H1 (cell line): ENCODE measurements at regions not wholly inside any gene's neighbourhood (a gene's known extent, or its start where the extent isn't known, plus 50 kb on each side); places are given as distances from the start of the nearest gene placed in this dataset.

Experiments used
- CTCF ChIA-PET: fragments of 300-600 bp; sonication (Branson Sonifier 250); formaldehyde crosslinking; loops from one replicate; lab custom pipeline; 2021; ENCODE audit not compliant: partially characterized antibody; lab: Charles Lee
- POLR2A ChIA-PET: fragments of 300-600 bp; sonication (Branson Sonifier 250); formaldehyde crosslinking; loops from one replicate; lab custom pipeline; 2021; ENCODE audit warnings: inconsistent platforms; ENCODE audit not compliant: partially characterized antibody; lab: Charles Lee
- DNase-seq, 2 experiments: peaks; one replicate each; pipeline versions ENCODE4 v3.0.0 to v3.0.0-alpha.2; 2010 to 2022; ENCODE audit warnings: low spot score in 2 of 2, low read depth in 1 of 2, mixed read lengths in 1 of 2
- FAIRE-seq: peaks from 2 replicates; lab custom pipeline; 2011; peaks lifted over from hg19 to GRCh38; lab: Jason Lieb, UNC
- H2AFZ ChIP-seq: 2 replicates; pipeline ENCODE4 v1.8.1; 2012; ENCODE audit warnings: low read length, inconsistent platforms
- H2AK5ac ChIP-seq: 2 replicates; pipeline ENCODE4 v1.6.1; 2013; ENCODE audit warnings: low read depth, low read length
- H2BK120ac ChIP-seq: replicated peaks from 2 replicates; pipeline ENCODE3; 2013; ENCODE audit warnings: low read depth, low read length, inconsistent platforms
- H2BK12ac ChIP-seq: 2 replicates; pipeline ENCODE4 v1.6.1; 2013; ENCODE audit warnings: low read depth, low read length
- H2BK15ac ChIP-seq: 2 replicates; pipeline ENCODE4 v1.6.1; 2013; ENCODE audit warnings: low read length
- H2BK20ac ChIP-seq: 2 replicates; pipeline ENCODE4 v1.6.1; 2013; ENCODE audit warnings: low read length
- H2BK5ac ChIP-seq: 2 replicates; pipeline ENCODE4 v1.6.1; 2013; ENCODE audit warnings: low read depth, low read length
- H3K14ac ChIP-seq: 2 replicates; pipeline ENCODE4 v1.6.1; 2013; ENCODE audit warnings: inconsistent platforms; ENCODE audit not compliant: insufficient read length
- H3K18ac ChIP-seq: 2 replicates; pipeline ENCODE4 v1.6.1; 2013; ENCODE audit warnings: low read length; ENCODE audit errors: extremely low read depth
- H3K23ac ChIP-seq: 2 replicates; pipeline ENCODE4 v1.6.1; 2013; ENCODE audit warnings: inconsistent platforms; ENCODE audit not compliant: insufficient read length
- H3K23me2 ChIP-seq: 2 replicates; pipeline ENCODE4 v1.6.1; 2013; ENCODE audit warnings: low read depth, low read length
- H3K27ac ChIP-seq: 2 replicates; pipeline ENCODE4 v1.6.1; 2011; ENCODE audit warnings: low read depth, low read length, inconsistent platforms
- H3K27me3 ChIP-seq, 4 experiments: replicated peaks in 1 of 4; 1 replicate in 1 of 4; 2 replicates in 3 of 4; pipeline versions ENCODE4 v1.6.1 to v1.8.1; 2011 to 2013; ENCODE audit warnings: low read length in 3 of 4, mild to moderate bottlenecking in 3 of 4, inconsistent platforms in 2 of 4, mixed read lengths in 2 of 4, moderate library complexity in 1 of 4; ENCODE audit not compliant: control insufficient read depth in 3 of 4, insufficient read depth in 3 of 4; ENCODE audit errors: extremely low read depth in 1 of 4
- H3K36me3 ChIP-seq, 4 experiments: 2 replicates each; pipeline versions ENCODE4 v1.6.1 to v1.8.1; 2011 to 2013; ENCODE audit warnings: mild to moderate bottlenecking in 4 of 4, low read length in 3 of 4, moderate library complexity in 2 of 4, control low read depth in 1 of 4, inconsistent platforms in 1 of 4; ENCODE audit not compliant: insufficient read depth in 4 of 4, control insufficient read depth in 2 of 4
- H3K4ac ChIP-seq: replicated peaks from 2 replicates; pipeline ENCODE3; 2013; ENCODE audit warnings: low read length, low read depth, mixed read lengths, inconsistent platforms; ENCODE audit not compliant: insufficient read length
- H3K4me1 ChIP-seq, 4 experiments: replicated peaks in 1 of 4; 1 replicate in 1 of 4; 2 replicates in 3 of 4; pipeline versions ENCODE4 v1.6.1 to v1.8.1; 2011 to 2013; ENCODE audit warnings: low read length in 3 of 4, inconsistent platforms in 2 of 4, mixed read lengths in 1 of 4; ENCODE audit not compliant: insufficient read depth in 4 of 4, control insufficient read depth in 3 of 4
- H3K4me2 ChIP-seq, 2 experiments: 2 replicates each; pipeline versions ENCODE4 v1.6.1 to v1.8.1; 2011 to 2013; ENCODE audit warnings: low read depth in 2 of 2, low read length in 2 of 2, control low read depth in 1 of 2, inconsistent platforms in 1 of 2, mild to moderate bottlenecking in 1 of 2; ENCODE audit not compliant: insufficient read depth in 1 of 2
- H3K4me3 ChIP-seq, 4 experiments: fragments of 200-600, 300-600 bp in 1 of 4; sonication (generic), shearing (Covaris generic), sonication (Bioruptor Twin) in 1 of 4; 2 replicates each; pipeline versions ENCODE4 v1.5.1 to v1.8.1; 2011 to 2016; ENCODE audit warnings: low read length in 4 of 4, low read depth in 3 of 4, control low read depth in 2 of 4, inconsistent platforms in 2 of 4, mild to moderate bottlenecking in 2 of 4, mixed read lengths in 1 of 4, moderate library complexity in 1 of 4; ENCODE audit not compliant: insufficient read depth in 2 of 4; ENCODE audit errors: extremely low read depth in 1 of 4
- H3K56ac ChIP-seq: replicated peaks from 2 replicates; pipeline ENCODE3; 2013; ENCODE audit warnings: low read depth, mild to moderate bottlenecking, mixed read lengths, low read length, inconsistent platforms; ENCODE audit not compliant: insufficient read length
- H3K79me1 ChIP-seq: 2 replicates; pipeline ENCODE4 v1.6.1; 2013; ENCODE audit warnings: low read depth, low read length, control low read depth
- H3K79me2 ChIP-seq, 2 experiments: 2 replicates each; pipeline versions ENCODE4 v1.6.1 to v1.8.1; 2012 to 2013; ENCODE audit warnings: low read length in 2 of 2, mild to moderate bottlenecking in 2 of 2, inconsistent platforms in 1 of 2; ENCODE audit not compliant: insufficient read depth in 2 of 2, control insufficient read depth in 1 of 2
- H3K9ac ChIP-seq, 4 experiments: replicated peaks in 1 of 4; 1 replicate in 1 of 4; 2 replicates in 3 of 4; pipeline versions ENCODE4 v1.6.1 to v1.8.1; 2011 to 2013; ENCODE audit warnings: low read depth in 3 of 4, low read length in 3 of 4, control low read depth in 2 of 4, mild to moderate bottlenecking in 2 of 4, moderate library complexity in 2 of 4, inconsistent platforms in 1 of 4; ENCODE audit errors: extremely low read depth in 1 of 4
- H3K9me3 ChIP-seq, 2 experiments: 2 replicates each; pipeline versions ENCODE4 v1.6.1 to v1.8.1; 2012 to 2013; ENCODE audit warnings: mild to moderate bottlenecking in 2 of 2, moderate library complexity in 2 of 2, control low read depth in 1 of 2, inconsistent platforms in 1 of 2, low read depth in 1 of 2, low read length in 1 of 2, mixed read lengths in 1 of 2; ENCODE audit not compliant: insufficient read depth in 2 of 2
- H4K20me1 ChIP-seq, 2 experiments: replicated peaks in 1 of 2; 2 replicates each; pipeline versions ENCODE3 to v1.8.1; 2011 to 2013; ENCODE audit warnings: inconsistent platforms in 2 of 2, low read length in 2 of 2, mild to moderate bottlenecking in 1 of 2; ENCODE audit not compliant: insufficient read depth in 2 of 2, control insufficient read depth in 1 of 2
- H4K5ac ChIP-seq: 2 replicates; pipeline ENCODE4 v1.6.1; 2013; ENCODE audit warnings: low read length, low read depth, mixed read lengths, inconsistent platforms; ENCODE audit not compliant: insufficient read length
- H4K8ac ChIP-seq: 2 replicates; pipeline ENCODE4 v1.8.0; 2013; ENCODE audit warnings: mild to moderate bottlenecking, moderate library complexity, low read length, inconsistent platforms; ENCODE audit not compliant: insufficient read depth; ENCODE audit errors: extremely low read depth
- H4K91ac ChIP-seq: replicated peaks from 2 replicates; pipeline ENCODE3; 2013; ENCODE audit warnings: low read length, mixed read lengths, inconsistent platforms; ENCODE audit not compliant: insufficient read length
- HDAC2 ChIP-seq, 2 experiments: fragments of 300-600 bp in 1 of 2; sonication (generic) in 1 of 2; IDR thresholded peaks; 2 replicates each; pipeline ENCODE4 v1.6.1; 2011 to 2012; ENCODE audit warnings: low read depth in 2 of 2, low read length in 2 of 2, mild to moderate bottlenecking in 2 of 2, moderate library complexity in 2 of 2, borderline replicate concordance in 1 of 2, inconsistent platforms in 1 of 2
- WGBS, 2 experiments: shearing (Covaris generic) in 1 of 2; methylation state at CpG; one replicate each; pipeline versions ENCODE4 v1.1.6 to v1.1.7; 2013 to 2015; ENCODE audit warnings: low lambda C conversion rate in 2 of 2, mixed read lengths in 2 of 2, inconsistent platforms in 1 of 2, low coverage in 1 of 2, missing lambda C conversion rate in 1 of 2; ENCODE audit not compliant: insufficient replicate concordance in 2 of 2, insufficient coverage in 1 of 2, insufficient read length in 1 of 2; ENCODE audit errors: extremely low coverage in 1 of 2, missing lambda C conversion rate in 1 of 2; 5-methylcytosine and 5-hydroxymethylcytosine counted together

- no peak for DNase-seq
These were observed 641.0 kb upstream of the ARGLU1 start for GRCh38 chr13:107208889-107209288.

More at GRCh38 chr13:107208889-107209288, 641.0 kb upstream of the ARGLU1 start:
- Histone ChIP-seq H3K4me1 (peaks cover 0 to 2% (median 0%) of the 10 kb centered on the region in 4 experiments; a peak in 1 of 7 replicates), H4K5ac (no peak overlapping the region), H2AK5ac (no peak overlapping the region), H3K56ac (no peak overlapping the region), H2BK12ac (no peak overlapping the region), H3K9me3 (no peaks in the 10 kb centered on the region), H3K27me3 (no peaks in the 10 kb centered on the region), H3K79me1 (no peaks in the 10 kb centered on the region), H3K23me2 (no peaks in the 10 kb centered on the region), H3K18ac (no peak overlapping the region), H3K9ac (no peak overlapping the region), H2BK5ac (no peak overlapping the region), H4K20me1 (no peaks in the 10 kb centered on the region), H2BK120ac (no peak overlapping the region), H2BK20ac (no peak overlapping the region), H3K27ac (no peak overlapping the region), H4K91ac (no peak overlapping the region), H2BK15ac (no peak overlapping the region), H3K4ac (no peak overlapping the region), H3K79me2 (no peaks in the 10 kb centered on the region), H3K36me3 (no peaks in the 10 kb centered on the region), H3K23ac (no peak overlapping the region), H4K8ac (no peak overlapping the region), H2AFZ (no peak overlapping the region), H3K4me3 (no peak overlapping the region), H3K4me2 (no peak overlapping the region), H3K14ac (no peak overlapping the region)
- ChIA-PET POLR2A (interaction anchor here (0.6 kb wide), 1 partner anchor 143 kb away, joined by 4 read pairs; no protein-coding TSS in a partner anchor), CTCF (interaction anchor here (0.6 to 1.2 kb wide), 8 partner anchors 11 to 1637 kb away, joined by 3 to 8 read pairs (median 4); no protein-coding TSS in a partner anchor)
- 77% methylated on average over 4 of the region's 4 CpGs; no CpG with 5 or more reads in 1 of the 2 experiments for WGBS, 2 experiments
- no peak for FAIRE-seq
- no peak for TF ChIP-seq HDAC2 (IDR thresholded peaks at IDR 0.05; ENCODE audit: borderline replicate concordance in 1 of 2, low read depth in 2 of 2, low read length in 2 of 2)
